HG02623 (cell line): ENCODE measurements at regions not wholly inside any gene's neighbourhood (a gene's known extent, or its start where the extent isn't known, plus 50 kb on each side); places are given as distances from the start of the nearest gene placed in this dataset.

Experiments
- ATAC-seq: cut with Tn5 transposase; IDR thresholded peaks from one replicate; pipeline ENCODE4 v1.9.1; 2021; ENCODE audit warnings: moderate library complexity; ENCODE audit not compliant: unreplicated experiment

DNA sequence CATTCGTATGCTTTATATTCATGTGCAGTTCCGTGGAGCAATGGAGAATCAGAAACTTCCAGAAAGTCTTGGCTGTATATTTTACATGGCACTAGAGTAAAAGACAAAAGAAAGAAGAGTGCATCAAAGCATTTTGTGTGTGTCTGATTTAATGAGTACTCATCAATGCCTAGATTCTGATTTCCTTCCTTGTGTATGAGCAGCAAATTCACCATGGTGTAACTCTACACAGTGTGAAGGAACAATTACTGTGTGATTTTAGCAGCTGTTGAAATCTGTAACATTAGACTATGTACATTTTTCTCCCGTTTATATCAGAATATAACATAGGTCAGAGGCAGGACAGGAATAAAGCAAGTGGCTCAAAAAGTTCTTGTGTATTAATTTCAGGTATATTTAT is 102.0 kb upstream of the TSC22D2 start:
- ATAC-seq, result no peak

DNA sequence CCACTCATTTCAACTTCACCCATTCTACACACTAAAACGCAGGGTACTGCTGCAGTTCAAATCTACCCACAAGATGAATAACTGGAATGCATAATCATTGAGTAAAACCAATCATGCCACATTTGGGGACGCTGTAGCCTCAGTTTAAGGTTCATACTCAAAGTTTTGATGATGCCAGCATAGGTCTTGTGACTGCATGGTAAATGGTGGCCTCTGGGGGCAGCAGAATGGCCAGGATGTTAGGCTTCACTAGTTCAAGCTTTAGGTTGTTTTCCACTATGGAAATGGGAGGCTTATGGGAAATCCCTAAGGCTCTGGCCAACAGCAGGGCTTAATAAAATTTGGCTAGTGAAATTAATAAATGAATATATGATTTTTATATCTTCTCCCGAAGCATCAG is 104.3 kb upstream of the TSC22D2 start:
- no peak for ATAC-seq

DNA sequence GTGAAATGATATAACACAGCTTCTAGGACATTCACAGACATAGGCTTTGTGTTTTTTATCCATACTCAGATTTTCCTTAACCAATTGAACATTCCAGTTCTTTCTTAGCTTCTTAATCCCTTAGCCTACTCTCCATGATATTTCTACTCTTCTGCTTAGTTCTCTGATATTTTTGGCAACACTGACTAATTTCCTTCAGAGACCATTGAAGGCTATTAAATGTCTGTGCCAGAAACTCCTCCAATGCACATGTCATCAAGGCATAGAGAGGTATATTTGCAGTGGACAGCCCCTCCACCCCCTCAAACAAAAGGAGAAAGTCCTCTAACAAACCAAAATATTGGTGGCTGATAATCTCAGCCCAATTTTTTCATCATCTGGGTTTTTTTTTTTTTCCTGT is 105.9 kb upstream of the TSC22D2 start:
- ATAC-seq, result no peak

DNA sequence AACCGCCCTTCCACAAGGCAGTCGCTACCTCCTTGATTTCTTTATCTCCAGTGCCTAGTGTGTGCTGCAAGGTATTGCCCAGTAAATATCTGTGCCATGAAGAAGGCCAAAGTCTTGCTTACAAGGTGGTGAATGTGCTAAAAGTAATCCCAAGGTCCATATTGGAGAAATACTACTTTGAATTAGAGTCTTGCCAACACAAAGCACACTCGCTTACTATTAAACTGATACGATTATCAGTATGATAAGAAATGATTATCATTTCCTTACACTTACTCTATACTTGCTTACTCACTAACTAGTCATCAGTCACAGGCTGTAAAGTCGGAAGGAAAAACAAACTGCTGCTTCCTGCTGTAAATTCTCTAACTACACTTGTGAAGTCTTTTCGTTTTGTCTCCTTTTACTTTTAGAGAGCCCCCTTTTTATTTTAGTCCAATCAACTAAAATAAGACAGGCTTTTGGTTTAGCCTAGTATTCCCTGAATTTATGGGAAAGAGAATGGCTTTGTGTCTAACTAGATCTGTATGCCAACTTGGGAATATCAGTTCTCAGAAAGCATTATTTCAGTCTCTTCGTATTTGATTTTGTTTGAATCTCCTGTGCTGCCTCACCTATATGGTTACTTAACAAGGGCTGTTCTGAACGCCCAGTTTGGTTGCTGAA is 107.1 kb upstream of the TSC22D2 start:
- no peak for ATAC-seq

DNA sequence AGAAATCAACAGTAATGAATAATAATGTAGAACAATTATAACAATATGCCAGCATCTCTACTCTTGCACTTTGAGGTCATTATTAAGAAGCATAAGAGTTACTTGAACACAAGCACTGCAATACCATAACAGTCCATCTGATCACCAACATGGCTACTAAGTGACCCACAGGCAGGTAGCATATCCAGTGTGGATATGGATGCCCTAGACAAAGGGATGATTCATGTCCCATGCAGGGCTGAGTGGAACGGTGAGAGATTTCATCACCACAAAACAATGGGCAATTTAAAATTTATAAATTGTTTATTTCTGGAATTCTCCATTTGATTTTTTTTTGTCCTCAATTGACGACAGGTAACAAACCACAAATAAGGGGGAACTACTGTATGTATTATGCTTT is 107.7 kb upstream of the TSC22D2 start:
- ATAC-seq, result no peak

DNA sequence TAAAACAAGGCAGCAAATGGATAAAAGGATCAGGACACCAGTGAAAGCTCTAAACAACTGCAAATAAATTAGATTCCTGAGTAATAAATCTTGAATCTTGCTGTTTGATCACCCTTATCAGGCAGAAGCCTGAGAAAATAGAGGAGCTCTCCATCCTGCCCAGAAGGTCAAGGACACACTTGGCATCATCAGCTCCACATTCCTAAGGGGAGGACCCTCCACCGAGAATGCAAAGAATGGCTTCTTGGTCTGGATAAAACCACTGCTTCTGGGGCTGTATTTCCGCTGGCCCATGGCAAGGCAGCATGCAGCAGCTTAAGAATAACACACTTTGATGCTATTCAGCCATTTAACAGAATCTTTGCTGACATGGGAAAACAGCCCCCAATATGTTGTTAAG is 108.9 kb upstream of the TSC22D2 start:
- ATAC-seq, result no peak

DNA sequence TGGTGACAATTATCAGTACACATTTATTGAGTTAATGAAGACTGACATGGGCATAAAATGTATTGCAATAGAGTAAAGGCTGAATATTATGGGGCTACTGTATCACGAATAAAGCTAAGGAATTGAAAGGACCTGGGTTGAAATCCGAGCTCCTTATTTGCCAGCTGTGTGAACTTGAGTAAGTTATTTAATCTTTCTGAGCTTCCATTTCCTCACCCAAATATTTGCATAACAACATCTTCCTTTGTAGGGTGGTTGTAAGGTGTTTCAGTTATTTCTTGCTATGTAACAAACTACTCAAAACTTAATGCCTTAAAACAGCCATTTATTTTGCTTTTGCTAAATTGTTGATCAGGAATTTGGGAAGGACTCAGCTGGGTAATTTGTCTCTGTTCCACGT is 111.1 kb upstream of the TSC22D2 start:
- ATAC-seq, result no peak

DNA sequence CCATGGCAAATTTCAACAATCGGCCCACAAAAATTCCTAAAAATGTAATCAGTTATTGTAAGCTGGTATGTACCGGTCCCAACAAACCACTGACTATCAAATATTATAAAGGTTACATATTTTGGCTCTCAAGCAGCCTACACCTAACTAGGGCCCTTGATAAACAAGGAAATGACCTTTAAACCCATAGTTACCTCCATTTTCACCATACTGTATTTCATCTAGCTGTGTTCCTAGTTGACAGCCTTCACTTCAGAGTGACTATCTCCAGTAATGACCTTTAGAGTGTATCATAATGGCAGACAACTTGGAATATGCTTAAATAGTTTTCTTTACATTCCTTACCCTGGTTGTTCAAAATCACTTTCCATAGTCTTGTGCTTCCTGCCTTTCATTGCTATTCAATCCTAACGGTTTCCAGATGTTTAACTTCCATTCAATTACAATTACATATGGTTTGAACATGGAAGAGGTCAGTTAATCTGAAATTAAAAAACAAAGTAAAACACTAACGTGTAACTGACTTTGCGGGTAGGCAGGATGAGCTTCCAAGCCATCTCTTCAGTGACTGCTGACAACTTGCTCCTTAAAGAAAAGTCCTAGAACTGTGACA is 111.9 kb upstream of the TSC22D2 start:
- no peak for ATAC-seq

DNA sequence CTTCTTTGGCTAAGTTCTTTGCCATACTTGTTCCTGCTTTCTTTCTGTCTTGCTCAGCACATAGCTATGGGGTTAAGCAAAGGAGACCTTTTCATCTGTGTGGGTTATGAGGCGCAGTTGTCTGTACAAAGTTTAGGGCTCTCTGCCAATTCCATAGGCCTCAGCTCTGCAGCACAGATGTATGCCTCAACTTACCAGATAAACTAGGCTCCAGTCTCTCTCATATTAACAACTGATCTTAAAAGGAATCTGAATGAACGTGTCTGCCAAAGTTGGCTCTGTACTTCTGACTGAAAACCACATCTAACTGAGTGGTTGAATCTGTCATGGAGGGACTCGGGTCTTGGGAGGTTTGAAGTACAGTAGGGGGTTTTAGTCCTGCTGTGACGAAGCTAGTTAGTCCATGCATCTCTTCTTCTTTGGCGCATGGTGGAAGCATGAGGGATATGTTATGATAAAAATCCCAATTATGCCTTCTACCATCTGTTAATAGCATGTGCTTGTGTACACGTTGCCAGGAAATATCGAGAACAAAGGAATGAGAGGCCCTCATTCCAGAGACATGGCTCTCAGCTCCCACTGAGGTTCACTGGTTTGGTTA is 114.6 kb upstream of the TSC22D2 start:
- ATAC-seq, result no peak

DNA sequence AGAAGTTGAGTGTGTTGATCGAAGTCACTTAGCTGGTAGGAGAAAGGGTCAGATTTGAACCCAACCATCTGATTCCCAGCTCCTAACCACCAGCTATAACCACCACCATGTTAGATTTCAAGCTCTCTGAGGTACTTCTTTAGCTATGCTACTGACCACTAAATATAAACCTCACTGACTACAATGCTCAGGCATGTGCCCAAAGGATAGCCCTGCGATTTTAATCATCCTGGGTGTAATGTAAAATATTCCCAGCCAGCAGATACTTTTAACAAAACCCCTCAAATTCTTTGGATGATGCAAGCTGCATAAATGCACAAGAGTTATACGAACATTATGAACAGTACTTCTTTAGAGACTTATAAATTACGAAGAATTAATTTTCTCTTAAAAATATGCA is 115.2 kb upstream of the TSC22D2 start:
- ATAC-seq, result no peak

DNA sequence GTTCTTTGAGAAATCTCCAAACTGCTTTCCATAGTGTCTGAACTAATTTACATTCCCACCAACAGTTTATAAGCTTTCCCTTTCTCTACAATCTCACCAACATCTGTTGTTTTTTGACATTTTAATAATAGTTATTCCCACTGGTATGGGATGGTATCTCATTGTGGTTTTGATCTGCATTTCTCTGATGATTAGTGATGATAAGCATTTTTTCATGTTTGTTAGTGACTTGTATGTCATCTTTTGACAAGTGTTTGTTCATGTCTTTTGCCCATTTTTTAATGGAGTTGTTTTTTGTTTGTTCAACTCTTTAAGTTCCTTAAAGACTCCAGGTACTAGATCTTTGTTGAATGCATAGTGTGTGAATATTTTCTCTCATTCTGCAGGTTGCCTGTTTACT is 116.6 kb upstream of the TSC22D2 start:
- ATAC-seq, result no peak

DNA sequence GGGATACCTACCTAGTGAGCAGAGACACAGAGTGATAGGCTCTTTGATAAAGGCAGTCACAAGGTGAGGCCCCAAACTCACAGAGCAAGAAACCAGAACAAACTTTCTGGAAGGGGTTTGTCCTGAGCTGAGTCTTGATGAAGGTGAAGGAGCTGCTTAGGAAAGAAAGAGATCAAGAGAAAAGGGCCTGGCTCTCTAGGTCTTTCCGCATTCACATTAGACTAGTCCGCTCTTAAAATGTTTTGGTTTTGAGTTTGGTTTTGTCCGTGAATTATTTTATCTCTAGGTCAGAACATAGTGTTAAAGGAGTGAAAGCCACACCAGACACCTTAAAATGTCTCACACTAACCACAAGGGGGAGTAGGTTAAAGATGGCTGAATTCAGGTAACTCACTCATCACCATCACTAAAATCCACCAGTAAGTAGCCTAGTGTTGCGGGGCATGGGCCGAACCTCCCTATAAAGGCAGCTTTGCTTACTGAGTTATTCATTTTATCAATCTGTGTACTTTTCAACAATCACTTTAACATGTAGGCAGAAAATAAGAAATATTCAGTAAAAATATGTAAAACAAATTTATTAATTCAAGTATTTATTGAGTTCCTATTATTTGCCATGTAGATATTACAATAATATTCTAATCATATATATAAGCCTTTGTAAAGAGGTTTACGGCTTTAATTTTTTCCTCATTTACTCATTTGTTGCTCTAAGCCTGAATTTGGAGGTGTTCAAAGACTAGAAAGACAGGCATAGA is 121.5 kb upstream of the TSC22D2 start:
- peak; percentile 75 for ATAC-seq

DNA sequence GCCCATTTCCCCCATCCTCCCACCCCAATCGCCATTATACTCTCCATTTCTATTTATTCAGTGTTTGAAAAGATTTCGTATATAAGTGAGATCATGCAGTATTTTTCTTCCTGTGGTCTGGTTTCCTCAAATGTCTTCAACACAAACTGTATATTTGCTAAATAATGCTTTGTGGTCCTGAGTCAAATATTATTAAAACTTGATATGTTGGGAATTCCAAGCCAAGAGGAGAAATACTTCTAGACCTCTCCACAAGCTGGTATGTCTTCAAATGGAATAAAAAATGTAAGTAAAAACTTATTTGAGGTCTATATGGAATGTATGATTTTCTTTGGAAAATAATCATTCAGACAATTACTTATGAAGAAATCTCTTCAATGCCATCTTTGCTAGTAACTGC is 122.5 kb upstream of the TSC22D2 start:
- ATAC-seq, result no peak

DNA sequence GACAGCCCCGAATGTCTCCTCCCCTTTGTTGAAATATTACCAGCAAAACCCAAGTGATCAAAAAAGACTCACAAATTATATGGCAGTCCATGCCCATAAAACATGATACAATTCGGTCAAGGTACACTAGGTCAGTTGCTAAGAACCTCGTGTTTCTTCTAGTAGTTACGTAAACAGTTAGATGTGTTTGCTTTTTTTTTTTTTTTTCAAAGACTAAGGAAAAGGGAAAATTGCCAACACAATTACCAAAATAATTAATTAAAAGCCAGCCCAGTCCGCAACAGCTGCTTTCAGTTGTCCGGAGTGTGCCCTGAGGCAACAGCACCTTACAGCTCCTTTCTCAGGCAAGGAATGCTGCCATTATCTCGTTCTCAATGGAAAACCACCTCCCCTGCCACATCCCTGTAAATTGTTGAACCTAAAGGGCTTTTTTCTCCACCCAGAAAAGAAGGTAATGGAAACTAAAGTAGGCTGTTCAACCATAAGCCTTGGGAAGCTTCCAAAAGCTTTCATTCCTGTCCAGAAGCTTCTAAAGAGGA is 129.2 kb upstream of the TSC22D2 start:
- no peak for ATAC-seq

DNA sequence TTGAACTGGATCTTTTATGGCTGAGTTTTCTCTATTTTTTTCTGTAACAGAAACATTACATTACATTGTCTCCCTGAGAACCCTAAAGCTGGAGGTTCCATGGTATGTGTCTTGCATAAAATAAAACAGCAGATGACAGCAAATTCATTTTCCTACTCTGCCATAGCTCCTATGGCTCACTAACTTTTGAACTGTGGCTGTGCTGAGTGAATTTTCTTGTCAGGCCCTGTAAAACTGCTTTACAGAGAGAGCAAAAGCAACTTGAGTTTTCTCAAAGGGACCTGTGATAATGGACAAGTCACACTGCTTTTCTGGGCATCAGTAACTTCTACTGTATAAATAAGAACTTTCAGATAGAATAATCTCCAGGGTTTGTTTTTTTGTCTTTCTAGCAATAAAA is 129.9 kb upstream of the TSC22D2 start:
- ATAC-seq, result no peak

DNA sequence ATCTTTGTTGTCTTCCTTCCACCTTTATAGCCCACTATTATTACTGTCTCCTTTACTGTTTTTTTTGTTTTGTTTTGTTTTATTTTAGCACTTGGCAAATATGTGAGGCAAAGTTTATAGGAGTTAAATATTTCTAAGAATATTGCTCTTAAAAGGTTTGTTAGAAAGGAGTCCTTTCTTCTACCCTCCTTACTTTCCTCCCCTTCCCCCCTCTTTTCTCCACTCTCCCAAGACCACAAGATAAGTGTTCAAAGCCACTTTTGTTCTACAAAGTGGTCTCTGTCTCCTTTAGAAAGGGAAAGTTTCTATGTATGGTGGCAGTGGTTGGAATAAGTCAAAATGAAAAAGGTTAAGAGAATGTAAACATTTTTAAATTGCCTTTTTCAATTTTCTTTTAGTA is 130.7 kb upstream of the TSC22D2 start:
- no peak for ATAC-seq

DNA sequence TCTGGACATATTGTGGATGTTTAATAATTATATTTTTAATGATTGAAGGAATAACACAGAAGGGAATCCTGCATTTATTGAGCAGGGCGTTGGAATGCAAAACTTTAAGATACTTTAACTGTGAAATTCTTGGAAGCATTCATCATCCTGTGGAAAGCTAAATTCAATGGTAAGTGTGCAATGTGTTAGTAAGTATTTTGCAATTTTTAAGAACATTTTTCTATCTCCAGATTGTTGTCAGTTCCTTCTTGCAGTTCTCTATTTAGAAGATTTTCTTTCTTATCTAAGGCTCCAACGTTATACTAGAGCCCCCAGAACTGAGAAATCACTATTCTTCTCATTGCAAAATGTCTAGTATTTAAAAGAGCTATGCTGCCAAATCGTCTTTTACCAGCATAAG is 132.2 kb upstream of the TSC22D2 start:
- ATAC-seq, result no peak

DNA sequence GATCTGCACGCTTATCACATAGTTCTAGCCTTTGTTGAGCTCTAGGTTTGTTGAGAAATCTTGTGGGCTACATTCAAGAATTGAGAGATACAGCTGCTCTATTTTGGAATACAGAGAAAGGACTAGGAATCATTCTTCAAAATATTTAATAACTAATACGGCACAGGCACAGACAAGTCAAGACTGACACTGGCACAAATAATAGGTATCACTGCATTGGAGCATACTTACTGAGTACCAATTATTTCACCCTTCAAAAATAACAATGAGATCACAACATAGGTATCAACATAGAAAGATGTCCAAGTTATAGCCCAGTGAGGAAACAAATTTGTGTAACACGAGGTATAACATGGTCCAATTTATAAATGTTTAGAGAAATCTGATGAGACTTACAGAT is 133.7 kb upstream of the TSC22D2 start:
- ATAC-seq, result no peak

DNA sequence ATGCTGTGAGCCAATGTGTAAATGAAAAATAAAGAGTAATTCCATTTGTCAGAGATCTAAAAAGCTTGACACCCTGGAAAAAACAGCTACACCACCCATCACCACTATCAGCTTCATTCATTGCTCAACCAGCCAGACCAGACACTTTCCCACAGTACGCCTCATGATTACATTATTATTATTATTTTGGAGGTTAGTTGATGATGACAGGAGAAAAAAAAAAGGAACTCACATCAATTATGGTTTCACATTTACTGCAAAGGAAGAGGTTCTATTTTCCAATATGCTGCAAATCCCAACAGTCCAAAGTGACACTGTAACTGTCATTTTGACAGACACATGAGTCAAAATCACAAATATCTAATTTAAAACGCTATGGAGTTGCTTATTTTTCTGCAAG is 134.7 kb upstream of the TSC22D2 start:
- ATAC-seq, result no peak

DNA sequence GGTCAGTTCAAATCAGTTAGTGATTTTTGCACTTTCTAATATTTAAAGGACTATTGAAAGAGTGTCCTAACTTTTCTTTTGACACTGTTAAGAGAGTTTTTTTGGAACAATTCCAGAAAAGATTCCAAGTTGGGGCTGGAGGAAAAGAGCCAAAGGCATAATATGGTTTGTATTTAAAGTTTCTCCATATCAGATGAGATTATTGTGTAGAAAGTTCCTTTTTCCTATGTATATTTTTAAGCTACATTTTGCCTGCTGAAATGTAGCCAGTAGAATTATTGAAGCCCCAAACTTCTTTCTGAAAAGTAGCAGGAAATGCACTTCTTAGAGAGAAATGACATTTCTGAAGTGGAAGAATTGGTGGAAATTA is 136.5 kb upstream of the TSC22D2 start:
- no peak for ATAC-seq

DNA sequence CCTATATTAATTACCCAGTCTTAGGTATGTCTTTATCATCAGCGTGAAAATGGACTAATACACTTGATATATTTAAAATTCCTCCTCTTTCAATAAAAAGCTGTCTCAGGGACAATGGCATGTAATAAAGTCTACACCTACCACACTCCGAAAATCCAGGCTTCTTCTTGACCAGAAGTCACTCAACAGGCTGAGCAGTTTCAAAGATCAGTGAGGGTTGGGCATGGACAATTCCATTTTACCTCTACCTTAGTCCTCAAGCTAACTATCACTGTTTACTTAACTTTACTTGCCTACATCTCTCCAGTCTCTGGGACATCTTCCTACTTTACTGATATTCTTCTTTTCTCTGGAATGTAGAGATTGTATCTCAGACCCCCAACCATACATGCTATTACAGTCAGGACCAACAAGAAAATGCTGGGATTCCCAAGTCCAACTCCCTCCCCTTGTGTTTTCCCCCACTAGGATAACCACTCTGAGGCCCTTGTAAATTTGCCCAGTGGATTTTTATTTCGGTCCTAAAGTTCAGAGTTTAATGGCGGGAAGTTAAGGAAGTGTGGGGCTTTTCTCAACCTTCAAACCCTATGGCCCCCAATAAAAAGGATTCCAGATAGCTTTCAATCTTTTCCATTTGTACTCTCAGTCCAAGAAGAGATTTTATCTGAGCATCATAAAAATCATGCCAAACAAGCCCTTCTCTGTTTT is 137.1 kb upstream of the TSC22D2 start:
- no peak for ATAC-seq
